A673 (cell line): ENCODE measurements at regions not wholly inside any gene's neighbourhood (a gene's known extent, or its start where the extent isn't known, plus 50 kb on each side); places are given as distances from the start of the nearest gene placed in this dataset.

Experiments used
- BruUV-seq: library from RNA; stranded (reverse); fragments of 400-500 nt; replicated peaks from 2 replicates; lab custom pipeline; 2021; lab: Mats Ljungman, UMichigan
- CTCF ChIA-PET: fragments of 300-600 bp; sonication (Branson Sonifier 250); formaldehyde crosslinking; loops from one replicate; lab custom pipeline; 2022; ENCODE audit warnings: antibody characterized with exemption; lab: Charles Lee
- POLR2A ChIA-PET: fragments of 300-600 bp; sonication (Branson Sonifier 250); formaldehyde crosslinking; loops from one replicate; lab custom pipeline; 2022; ENCODE audit warnings: antibody characterized with exemption; ENCODE audit not compliant: low non-redundant PET; lab: Charles Lee
- DNase-seq: peaks from one replicate; pipeline ENCODE4 v3.0.0-alpha.2; 2015; ENCODE audit warnings: low spot score
- H3K27ac ChIP-seq: fragments of 200-600 bp; sonication (generic); 2 replicates; pipeline ENCODE4 v1.5.1; 2016; ENCODE audit warnings: mixed run types, low read depth, mild to moderate bottlenecking, mixed read lengths, antibody characterized with exemption, low read length; ENCODE audit not compliant: poor library complexity, severe bottlenecking
- H3K27me3 ChIP-seq: fragments of 200-600 bp; sonication (generic); replicated peaks from 2 replicates; pipeline ENCODE4 v1.6.1; 2017; ENCODE audit warnings: mixed run types, low read depth, mild to moderate bottlenecking, mixed read lengths, antibody characterized with exemption, low read length; ENCODE audit not compliant: insufficient read depth, poor library complexity
- H3K36me3 ChIP-seq: fragments of 200-600 bp; sonication (generic); 2 replicates; pipeline ENCODE4 v1.6.1; 2016; ENCODE audit warnings: mixed run types, mild to moderate bottlenecking, mixed read lengths, antibody characterized with exemption, low read length; ENCODE audit not compliant: insufficient read depth, poor library complexity, severe bottlenecking
- H3K4me1 ChIP-seq: fragments of 200-600 bp; sonication (generic); 2 replicates; pipeline ENCODE4 v1.6.1; 2017; ENCODE audit warnings: mixed run types, mild to moderate bottlenecking, mixed read lengths, antibody characterized with exemption, low read length; ENCODE audit not compliant: insufficient read depth, poor library complexity, severe bottlenecking
- H3K4me3 ChIP-seq: fragments of 200-600 bp; sonication (generic); 2 replicates; pipeline ENCODE4 v1.5.1; 2016; ENCODE audit warnings: low read depth, mixed run types, mild to moderate bottlenecking, mixed read lengths, low read length; ENCODE audit not compliant: poor library complexity, severe bottlenecking
- H3K9me3 ChIP-seq: fragments of 200-600 bp; sonication (generic); 2 replicates; pipeline ENCODE4 v1.6.1; 2016; ENCODE audit warnings: mixed run types, low read depth, mild to moderate bottlenecking, mixed read lengths, antibody characterized with exemption, low read length; ENCODE audit not compliant: poor library complexity, severe bottlenecking
- EZH2 ChIP-seq: fragments of 200-600 bp; sonication (generic); IDR thresholded peaks from 2 replicates; pipeline ENCODE4 v1.6.1; 2017; ENCODE audit warnings: borderline replicate concordance, low read depth, mild to moderate bottlenecking, mixed read lengths, antibody characterized with exemption, low read length; ENCODE audit not compliant: poor library complexity, severe bottlenecking
- intact Hi-C: fragments of 100-400 bp; cut with micrococcal nuclease; formaldehyde crosslinking; loops from one replicate; pipeline ENCODE4 v1.10.0; 2022; ENCODE audit not compliant: unreplicated experiment
- TF ChIP-seq, protein P1 (sequence below): fragments of 300-800, 200-600 bp; sonication (generic); conservative IDR thresholded peaks from 2 replicates; pipeline ENCODE4 v1.5.1; 2017; ENCODE audit warnings: low read depth, mild to moderate bottlenecking, antibody characterized with exemption, low read length, moderate library complexity, mixed read lengths

DNA sequence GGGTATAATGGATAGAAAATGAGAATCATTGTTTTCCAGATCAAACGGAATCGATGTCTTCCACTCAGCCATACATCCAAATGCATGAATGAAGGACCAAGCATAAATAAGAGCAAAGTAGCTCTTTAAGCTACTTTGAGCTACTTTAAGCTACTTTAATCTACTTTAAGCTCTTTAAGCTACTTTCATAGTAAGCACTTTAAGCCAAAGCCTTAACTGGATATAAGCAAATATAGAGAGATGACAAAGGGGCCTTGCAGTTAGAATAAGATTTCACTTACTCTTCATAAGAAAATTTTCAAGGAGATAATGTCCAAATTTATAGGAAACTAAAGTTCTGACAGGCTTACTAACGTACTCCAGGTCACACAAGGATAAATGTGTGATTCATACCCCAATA lies 355.6 kb upstream of the KITLG start:
- H3K36me3 ChIP-seq, result no peaks in the 10 kb centered on the region
- no peak overlapping the region for H3K27ac ChIP-seq
- no peaks in the 10 kb centered on the region for H3K9me3 ChIP-seq
- peaks cover 8% of the 10 kb centered on the region for H3K4me1 ChIP-seq
- CTCF ChIA-PET, result no interaction called here
- intact Hi-C loops, result no loop called here
- H3K4me3 ChIP-seq, result no peak overlapping the region
- H3K27me3 ChIP-seq, result no peaks in the 10 kb centered on the region
- POLR2A ChIA-PET, result no interaction called here
- BruUV-seq, result no TSS peak
- TF ChIP-seq, protein P1, sequence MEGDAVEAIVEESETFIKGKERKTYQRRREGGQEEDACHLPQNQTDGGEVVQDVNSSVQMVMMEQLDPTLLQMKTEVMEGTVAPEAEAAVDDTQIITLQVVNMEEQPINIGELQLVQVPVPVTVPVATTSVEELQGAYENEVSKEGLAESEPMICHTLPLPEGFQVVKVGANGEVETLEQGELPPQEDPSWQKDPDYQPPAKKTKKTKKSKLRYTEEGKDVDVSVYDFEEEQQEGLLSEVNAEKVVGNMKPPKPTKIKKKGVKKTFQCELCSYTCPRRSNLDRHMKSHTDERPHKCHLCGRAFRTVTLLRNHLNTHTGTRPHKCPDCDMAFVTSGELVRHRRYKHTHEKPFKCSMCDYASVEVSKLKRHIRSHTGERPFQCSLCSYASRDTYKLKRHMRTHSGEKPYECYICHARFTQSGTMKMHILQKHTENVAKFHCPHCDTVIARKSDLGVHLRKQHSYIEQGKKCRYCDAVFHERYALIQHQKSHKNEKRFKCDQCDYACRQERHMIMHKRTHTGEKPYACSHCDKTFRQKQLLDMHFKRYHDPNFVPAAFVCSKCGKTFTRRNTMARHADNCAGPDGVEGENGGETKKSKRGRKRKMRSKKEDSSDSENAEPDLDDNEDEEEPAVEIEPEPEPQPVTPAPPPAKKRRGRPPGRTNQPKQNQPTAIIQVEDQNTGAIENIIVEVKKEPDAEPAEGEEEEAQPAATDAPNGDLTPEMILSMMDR, result no peak
- TF ChIP-seq EZH2, result no peak
- DNase-seq, result no peak

DNA sequence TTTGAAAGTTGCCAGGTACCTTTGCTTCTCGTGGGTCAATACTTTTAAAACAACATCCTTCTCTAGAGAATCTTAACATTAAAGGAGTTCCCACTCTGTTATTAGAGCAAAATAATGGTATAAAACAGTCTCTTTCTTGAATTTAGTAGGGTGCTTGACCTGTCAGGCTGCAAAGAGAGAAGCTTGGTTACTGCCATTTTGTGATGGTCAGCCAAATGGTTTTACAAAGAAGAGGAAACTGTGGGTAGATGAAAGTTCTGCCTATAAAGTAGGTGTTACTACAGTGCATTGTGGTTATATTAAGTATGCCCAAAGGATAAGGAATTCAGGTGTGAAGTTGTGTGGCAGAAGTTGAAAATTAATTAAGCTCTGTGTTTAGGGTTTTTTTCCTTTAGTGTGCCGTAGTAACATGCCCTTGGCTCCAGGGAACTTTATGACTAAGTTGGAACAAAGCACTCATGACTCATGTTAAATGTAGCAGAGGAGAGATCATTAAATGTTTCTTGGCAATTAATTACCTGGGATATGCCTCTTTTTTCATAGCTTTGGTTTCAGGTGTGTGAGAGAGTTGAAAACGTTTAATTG lies 354.0 kb upstream of the KITLG start:
- Histone ChIP-seq H3K36me3 (no peaks in the 10 kb centered on the region), H3K27me3 (no peaks in the 10 kb centered on the region), H3K4me1 (peaks cover 8% of the 10 kb centered on the region), H3K4me3 (no peak overlapping the region), H3K27ac (no peak overlapping the region), H3K9me3 (no peaks in the 10 kb centered on the region)
- CTCF ChIA-PET, result no interaction called here
- no peak for DNase-seq
- intact Hi-C loops, result no loop called here
- no TSS peak for BruUV-seq
- POLR2A ChIA-PET, result no interaction called here
- TF ChIP-seq EZH2, result no peak
- TF ChIP-seq, protein P1, result no peak

DNA sequence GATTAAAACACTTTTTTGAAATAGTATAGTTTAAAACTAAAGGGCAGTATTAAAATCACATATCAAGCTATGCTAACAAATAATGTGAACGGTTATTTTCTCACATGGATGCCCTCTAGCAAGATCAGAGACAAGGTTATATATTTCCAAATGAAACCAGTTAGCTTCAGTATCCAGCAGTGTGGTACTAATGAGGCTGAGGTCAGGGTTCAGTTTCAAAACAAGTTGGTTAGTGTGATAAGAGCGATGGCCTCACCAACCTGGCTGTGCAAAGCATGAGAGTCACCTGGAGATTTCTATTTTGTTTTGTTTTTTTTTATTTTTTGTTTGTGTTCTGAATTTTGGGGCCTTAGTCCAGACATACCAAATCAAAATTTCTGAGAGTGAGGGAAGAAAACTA lies 352.2 kb upstream of the KITLG start:
- Histone ChIP-seq H3K4me3 (no peak overlapping the region), H3K27me3 (no peaks in the 10 kb centered on the region), H3K27ac (no peak overlapping the region), H3K9me3 (no peaks in the 10 kb centered on the region), H3K4me1 (peaks cover 8% of the 10 kb centered on the region), H3K36me3 (no peaks in the 10 kb centered on the region)
- ChIA-PET CTCF (no interaction called here), POLR2A (no interaction called here)
- no TSS peak for BruUV-seq
- no peak for DNase-seq
- no peak for TF ChIP-seq EZH2
- TF ChIP-seq, protein P1, result no peak
- intact Hi-C loops, result no loop called here
